ENCODE measurements at regions not wholly inside any gene's neighbourhood (a gene's known extent, or its start where the extent isn't known, plus 50 kb on each side); places are given as distances from the start of the nearest gene placed in this dataset.
"Not testable (repeated sequence)": the region's sequence is repeated elsewhere in the genome, so short reads cannot be mapped to it uniquely, and the experiment has no call there.

DNA sequence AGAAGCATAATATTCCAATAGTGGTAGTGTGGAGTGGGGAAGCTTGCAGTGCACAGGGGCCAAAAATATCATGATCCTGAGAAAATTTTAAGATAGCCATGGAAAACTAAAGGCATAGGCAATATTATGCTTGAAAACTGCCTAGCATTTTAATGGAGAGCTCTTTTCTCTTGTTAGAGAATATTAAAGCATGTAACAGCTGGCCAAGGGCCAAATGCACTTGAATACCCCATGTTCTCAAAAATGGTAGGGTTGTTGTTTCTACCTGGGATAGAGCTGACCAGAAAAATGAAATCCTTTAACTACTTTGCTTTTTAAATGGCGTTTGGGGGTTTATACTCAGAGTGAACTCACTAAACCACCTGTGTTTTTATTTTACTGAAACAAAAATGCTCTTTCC, 739.6 kb upstream of the SLIT2 start:
- no peak for DNase-seq (ENCODE audit: low read depth)

DNA sequence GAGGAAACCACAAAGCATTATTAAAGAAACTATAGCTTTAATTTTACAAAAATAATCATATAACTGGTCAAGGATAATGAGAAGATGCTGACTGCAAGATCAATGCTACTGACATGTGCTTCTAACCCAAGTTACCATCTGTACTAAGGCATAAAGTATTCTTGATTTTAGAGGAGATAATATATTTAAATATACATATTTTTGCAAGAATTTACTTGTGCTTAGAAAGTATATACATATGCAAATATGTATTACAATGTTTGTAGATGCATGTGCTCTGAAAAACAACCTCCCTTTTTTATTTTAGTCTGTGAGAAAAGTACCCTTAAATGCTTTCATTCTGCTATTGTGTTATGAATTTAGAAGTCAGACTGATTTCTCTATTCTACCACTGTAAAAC, 740.7 kb upstream of the SLIT2 start:
- no peak for DNase-seq (ENCODE audit: low read depth)

DNA sequence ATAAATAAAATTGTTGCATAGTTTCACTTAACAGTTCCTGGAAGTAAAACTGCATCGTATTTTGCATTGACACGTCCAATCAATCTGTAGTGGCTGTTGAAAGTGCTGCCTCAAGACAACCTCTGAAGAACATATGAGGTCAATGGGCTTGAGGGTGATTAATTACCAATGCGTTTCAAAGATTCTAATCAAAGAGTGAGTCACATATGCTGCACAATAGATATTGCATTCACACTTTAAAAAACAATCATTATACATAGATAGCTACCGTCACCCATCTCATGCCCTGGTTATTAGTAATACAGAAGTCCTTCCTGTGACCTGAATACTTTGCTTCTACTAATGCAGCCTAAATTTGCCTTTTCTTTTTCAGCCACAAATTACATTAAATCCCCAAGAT, 743.3 kb upstream of the SLIT2 start:
- no peak for DNase-seq (ENCODE audit: low read depth)

DNA sequence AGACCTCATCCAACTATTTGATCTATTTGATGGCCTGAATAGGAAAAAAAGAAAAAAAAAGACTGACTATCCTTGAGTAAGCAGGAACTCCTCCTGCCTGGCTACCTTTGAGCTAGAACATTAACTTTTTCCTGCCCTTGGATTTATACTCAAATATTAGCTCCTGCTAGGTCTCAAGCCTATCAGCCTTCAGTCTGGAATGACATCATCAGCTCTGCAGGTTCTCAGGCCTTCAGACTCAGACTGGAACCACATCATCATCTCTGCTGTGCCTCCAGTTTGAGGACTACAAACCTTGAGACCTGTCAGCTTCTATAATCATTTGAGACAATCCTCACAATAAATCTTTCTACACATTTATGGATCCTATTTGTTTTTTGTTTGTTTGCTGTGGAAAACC, 754.0 kb upstream of the SLIT2 start:
- no peak for DNase-seq (ENCODE audit: low read depth)

DNA sequence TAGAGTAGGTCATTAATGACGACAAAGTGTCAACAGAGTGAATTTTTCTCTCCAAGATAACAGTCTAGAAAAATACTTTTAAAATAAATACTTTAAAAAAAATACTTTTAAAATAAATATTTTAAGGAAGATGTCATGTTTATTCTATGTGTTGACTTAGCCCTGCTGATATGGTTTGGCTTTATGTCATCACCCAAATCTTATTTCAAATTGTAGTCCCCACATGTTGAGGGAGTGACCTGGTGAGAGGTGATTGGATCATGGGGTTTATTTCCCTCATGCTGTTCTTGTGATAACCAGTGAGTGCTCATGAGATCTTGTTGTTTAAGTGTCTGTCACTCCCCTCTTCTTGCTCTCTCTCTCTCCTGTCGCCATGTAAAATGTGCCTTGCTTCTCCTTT, 754.9 kb upstream of the SLIT2 start:
- no peak for DNase-seq (ENCODE audit: low read depth)

DNA sequence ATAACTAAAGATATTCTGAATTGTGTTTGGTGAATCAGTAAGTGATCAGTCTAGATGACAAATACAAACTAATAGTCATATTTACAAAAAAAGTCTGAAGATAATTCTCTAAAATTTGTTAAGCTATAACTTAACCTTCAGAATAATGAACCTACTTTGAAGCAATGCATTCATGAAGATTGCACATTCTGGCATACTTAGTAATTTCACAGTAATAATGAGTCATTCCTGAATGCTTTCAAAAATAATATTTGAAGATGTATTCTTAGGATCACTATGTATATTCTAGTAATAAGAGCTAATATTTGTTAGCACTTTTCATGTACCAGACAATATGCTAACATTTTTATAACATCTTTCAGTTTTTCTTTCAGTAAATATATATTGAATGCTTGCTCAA, 756.7 kb upstream of the SLIT2 start:
- DNase-seq (ENCODE audit: low read depth) = no peak

DNA sequence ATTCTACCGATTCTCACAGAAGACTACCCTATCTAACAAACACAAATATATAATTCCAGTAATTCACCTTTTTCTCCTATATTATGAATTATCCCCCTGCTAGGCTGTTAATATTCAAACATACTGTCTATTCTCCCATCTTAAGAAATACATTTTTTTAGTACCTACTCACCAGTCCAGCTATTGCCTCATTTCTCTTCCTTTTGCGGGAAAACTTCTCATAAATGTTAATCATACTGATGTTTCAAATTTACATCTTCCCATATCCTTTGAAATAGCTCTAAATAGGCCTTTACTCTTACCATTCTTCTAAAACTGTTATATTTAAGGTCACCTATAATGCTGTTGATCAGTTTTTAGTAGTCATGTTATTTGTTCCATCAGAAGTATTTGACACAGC, 759.1 kb upstream of the SLIT2 start:
- no peak for DNase-seq (ENCODE audit: low read depth)

DNA sequence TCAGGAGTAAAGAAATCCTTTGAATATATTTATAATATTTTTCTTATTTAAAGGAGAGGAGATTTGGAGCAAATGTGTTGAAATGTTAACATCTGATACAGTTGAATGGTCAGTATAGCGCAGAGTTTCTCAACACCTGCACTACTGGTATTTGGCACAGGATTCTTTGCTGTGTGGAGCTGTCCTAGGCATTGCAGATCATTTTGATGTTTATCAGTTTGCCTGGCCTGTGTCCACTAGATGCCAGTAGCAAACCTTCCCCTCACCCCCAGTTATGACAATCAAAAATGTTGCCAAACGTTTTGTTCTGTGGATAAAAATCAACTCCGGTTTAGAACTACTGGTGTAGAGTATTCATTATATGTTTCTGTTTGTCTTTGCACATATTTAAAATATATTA, 765.3 kb upstream of the SLIT2 start:
- no peak for DNase-seq (ENCODE audit: low read depth)

DNA sequence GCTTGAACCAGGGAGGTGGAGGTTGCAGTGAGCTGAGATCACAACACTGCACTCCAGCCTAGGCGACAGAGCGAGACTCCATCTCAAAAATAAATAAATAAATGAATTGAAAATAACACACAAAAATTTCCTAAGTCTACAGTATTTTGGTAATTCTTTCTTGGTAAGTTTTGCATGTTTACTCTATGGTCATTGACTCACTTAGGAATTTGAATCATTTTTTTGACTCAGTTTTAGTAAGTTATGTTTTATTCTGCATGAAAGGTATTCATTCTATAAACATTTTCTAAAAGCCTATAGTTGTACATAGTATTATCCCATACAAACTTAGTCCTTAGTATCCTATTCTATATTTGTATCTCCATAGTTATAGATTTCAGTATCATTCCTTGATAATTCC, 772.9 kb upstream of the SLIT2 start:
- no peak for DNase-seq (ENCODE audit: low read depth)

DNA sequence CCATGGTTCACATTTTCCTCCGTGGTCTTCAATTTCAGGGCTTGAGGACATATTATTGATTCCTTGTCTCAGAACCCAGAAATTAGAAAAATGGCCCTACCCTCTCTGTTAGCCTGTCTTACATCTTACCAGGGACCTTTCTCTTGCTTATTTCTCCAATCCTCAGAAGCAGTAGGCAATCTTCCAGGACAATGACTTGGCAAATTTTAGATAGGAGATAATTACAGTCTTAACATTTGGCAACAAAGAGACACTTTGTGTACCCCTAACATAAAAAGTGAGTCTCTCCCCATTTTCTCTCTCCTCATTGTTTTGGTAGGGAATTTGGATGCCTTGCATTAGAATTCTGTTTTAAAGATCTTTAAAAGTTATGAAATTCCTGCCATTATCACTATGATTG, 778.1 kb upstream of the SLIT2 start:
- DNase-seq (ENCODE audit: low read depth) = no peak

DNA sequence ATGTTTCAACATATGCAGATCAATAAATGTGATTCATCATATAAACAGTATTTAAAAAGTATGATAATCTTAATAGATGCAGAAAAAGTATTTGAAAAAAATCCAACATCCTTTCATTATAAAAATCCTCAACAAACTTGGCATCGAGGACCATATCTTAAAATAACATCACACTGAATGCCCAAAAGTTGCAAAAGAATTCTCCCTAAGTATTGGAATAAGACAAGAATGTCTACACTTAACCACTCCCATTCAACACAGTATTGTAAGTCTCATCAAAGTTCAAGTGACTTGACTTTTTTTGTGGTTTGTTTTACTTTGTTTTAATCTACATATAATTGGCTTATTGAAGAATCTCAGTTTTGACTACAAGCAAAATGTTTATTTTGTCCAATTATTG, 779.0 kb upstream of the SLIT2 start:
- no peak for DNase-seq (ENCODE audit: low read depth)

DNA sequence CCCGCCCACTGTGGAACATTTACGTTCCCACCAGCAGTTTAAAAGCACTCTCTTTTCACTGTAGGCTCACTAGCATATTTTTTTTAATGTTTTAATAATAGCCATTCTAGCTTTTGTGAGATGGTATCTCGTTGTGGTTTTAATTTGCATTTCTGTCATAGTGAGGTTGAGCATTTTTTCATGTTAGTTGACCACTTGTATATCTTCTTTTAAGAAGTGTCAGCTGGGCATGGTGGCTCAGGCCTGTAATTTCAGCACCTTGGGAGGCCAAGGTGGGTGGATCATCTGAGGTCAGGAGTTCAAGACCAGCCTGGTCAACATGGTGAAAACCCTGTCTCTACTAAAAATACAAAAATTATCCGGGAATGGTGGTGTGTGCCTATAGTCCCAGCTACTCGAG, 781.7 kb upstream of the SLIT2 start:
- DNase-seq (ENCODE audit: low read depth) = not testable (repeated sequence)

DNA sequence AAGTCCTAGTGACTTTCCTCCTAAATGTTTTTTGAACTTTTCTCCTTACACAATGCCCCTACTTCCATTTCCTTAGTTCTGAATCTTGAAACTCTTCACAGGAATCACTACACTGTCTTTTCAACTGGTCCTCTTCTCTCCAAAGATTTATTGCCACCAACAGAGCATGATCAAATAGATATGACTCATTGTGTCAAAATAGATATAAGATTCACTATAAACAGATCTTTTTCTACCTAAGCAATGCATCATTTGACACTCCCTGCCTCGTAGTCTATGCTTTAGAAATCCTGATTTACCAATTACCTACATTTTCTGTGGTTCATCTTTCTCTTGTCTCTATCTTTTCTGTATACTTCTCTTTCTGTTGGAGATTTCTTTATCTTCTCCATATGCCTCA, 789.6 kb upstream of the SLIT2 start:
- no peak for DNase-seq (ENCODE audit: low read depth)

DNA sequence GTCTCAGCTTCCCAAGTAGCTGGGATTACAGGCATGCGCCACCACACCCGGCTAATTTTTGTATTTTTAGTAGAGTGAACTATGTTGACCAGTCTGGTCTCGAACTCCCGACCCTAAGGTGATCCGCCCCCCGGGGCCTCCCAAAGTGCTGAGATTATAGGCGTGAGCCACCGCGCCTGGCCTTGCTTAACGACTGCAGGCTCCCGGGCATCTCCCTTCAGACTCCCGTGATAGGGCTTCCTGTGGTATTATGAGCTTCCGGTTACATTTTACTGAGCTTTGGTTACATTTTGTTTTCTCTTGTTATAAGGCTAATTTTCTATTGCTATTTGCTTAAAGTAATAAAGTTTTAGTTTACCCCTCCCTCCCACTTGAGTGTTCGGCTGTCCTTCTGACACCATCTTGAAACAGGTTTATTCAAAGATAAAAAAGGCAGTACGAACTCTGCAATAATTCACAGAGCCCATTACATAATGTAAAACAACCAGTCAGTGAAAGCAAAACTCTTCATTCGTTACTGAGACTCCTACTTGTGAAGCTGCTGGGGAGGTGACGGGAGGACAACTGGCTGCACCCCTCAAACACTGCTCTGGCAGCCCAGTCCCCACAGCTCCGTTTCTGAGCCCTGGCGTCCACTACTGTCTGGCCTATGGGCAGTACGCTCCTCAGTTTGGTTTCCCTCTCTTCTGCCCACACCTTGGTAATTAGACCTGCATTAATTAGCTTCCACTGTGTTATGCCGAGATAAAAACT, 795.7 kb upstream of the SLIT2 start:
- no peak for DNase-seq (ENCODE audit: low read depth)

DNA sequence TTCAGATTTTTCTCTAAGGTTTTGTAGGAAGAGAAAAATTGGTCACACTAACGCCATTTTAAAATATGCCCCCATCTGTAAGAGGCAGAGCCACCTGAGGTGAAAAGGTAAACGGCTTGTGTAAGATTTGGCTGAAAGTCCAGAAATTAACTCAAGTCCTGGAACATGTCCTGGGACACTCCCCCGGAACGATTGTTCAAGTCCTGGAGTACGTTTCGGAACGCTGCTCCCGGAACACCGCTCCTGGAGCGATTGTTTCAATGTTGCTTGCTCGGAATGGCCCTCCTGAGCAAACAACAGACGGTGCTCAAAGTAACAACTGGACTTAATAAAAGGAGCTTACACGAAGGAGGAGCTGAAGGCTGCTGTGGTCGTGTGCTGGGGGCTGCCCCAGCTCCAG, 796.5 kb upstream of the SLIT2 start:
- no peak for DNase-seq (ENCODE audit: low read depth)

DNA sequence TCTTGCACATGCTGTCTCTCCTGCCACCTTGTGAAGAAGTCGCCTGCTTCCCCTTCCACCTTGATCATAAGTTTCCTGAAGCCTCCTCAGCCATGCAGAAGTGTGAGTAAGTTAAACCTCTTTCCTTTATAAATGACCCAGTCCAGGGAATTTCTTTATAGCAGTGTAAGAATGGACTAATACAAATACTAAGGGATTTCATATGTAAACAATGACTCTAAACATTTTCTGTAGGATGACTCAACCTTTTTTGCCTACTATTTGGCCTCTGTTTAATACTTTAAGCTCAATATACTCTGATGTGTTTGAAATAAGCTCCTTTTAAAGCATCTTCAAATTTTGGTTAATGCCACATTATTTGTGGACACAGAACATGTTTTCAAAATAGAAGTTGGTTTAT, 813.5 kb upstream of the SLIT2 start:
- DNase-seq (ENCODE audit: low read depth) = no peak

DNA sequence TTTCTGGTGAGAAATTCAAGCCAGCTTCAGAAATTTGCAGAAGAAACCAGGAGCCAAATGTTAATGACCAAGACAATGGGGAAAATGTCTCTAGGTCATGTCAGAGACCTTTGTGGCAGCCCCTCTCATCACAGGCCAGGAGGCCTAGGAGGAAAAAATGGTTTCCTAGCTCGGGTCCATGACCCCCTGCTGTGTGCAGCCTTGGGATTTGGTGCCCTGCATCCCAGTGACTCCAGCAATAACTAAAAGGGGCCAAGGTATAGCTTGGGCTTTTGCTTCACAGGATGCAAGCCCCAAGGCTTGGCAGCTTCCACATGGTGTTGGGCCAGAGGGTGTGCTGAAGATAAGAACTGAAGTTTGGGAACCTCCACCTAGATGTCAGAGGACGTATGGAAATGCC, 814.7 kb upstream of the SLIT2 start:
- no peak for DNase-seq (ENCODE audit: low read depth)

DNA sequence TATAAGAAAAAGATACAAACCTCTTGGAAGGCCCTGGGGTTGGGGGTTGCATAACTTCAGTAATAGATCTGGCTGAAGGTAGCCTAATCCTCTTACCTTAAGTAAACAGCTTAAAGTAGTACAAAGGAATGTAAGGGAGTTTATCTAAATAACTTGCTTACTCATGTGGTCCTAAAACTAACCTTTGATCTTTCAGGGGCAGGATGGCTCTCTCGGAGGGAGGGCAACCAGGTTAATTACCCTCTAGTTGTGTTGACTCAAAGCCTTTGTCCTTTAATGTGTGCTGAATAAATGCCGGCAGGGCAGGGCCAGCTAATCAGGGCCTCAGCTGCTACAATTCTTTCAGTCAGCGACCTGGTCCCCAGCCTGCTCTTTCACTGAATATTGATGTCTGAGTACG, 822.0 kb upstream of the SLIT2 start:
- DNase-seq (ENCODE audit: low read depth) = no peak

DNA sequence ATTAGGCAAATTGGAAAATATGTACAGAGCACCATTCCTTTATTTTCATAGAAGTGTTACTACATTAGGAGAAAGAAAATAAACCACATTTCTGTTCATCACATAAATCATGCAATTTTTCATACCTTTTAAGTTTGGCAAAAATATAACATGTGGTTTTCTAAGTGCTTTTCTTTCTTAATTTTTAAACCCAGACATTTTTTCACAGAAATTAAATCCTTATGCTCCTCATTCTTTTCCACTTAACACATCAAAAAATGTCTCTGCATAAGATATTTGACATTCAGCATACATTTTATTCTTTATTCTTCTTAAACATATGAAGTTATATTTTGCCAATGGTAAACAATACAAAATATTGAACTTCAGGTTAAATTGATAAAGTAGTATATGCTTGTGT, 826.6 kb upstream of the SLIT2 start:
- DNase-seq (ENCODE audit: low read depth) = no peak

DNA sequence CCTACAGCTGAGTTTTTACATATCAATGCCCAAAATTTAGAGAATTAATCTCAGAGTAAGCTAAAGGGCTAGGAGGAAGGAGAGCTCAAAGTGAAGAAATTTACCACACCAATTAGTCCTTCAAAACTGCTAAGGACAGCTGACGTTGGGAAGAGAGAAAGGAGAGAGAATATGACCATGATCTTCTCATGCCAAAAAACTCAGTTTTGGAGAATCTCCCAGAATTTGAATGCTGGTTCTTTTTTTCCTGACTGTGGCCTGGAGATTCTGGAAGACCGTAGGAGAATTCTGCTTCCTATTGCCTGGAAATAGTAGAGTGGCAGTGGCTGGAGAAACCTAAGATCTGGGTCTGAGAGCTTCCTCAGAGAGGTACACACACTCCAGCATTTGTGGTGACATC, 834.4 kb upstream of the SLIT2 start:
- DNase-seq (ENCODE audit: low read depth) = no peak

DNA sequence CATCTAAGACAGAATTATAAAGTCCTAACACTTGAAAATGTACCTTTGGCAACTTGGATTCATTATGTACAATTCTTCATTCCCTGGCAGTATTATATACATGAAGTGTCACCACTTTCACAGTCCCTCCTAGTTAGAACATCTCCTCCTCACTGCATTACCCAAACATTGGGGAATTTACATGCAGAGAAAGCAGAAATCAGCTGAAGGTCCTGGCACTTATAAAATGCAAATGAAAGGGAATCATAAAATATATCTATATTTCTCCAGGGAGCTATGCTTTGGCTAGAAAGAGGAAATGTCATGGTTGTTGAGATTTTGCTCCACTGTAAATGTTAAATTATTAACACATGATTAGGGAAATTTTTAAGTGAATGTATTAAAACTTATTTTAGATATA, 835.6 kb upstream of the SLIT2 start:
- no peak for DNase-seq (ENCODE audit: low read depth)

DNA sequence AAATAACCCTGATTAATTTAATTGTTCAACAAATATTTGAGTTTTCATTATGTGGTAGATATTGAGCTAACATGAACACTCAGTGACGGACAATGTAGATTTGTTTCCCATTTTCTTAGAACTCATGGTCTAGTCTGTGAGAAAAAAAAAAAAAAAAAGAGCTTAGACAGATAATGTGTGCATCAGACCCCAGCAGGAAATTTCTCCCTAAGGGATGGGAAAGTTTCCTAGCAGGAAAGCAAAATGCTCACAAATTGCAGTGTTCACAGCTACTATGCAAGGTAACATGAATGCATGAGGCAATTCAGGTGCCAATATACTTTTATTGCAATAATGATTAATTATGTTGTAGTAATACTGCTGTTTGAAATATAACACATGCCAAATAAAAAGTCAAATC, 843.2 kb upstream of the SLIT2 start:
- DNase-seq (ENCODE audit: low read depth) = no peak

DNA sequence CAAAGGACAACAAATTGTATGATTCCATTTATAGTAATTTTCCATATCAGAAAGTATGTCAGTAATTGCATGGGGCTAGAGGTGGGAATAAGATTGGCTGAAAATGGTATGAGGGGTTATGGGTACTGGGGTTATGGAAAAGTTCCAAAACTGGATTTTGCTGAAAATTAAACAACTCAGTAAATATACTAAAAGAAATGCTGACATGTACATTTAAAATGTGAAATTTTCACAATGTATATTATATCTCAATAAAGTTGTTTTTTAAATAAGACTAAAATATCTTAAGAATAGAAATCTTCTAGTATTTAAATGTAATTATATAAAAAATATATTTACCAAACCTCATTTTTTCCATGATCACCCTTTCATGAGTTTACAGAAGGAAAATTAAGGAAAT, 844.9 kb upstream of the SLIT2 start:
- no peak for DNase-seq (ENCODE audit: low read depth)

DNA sequence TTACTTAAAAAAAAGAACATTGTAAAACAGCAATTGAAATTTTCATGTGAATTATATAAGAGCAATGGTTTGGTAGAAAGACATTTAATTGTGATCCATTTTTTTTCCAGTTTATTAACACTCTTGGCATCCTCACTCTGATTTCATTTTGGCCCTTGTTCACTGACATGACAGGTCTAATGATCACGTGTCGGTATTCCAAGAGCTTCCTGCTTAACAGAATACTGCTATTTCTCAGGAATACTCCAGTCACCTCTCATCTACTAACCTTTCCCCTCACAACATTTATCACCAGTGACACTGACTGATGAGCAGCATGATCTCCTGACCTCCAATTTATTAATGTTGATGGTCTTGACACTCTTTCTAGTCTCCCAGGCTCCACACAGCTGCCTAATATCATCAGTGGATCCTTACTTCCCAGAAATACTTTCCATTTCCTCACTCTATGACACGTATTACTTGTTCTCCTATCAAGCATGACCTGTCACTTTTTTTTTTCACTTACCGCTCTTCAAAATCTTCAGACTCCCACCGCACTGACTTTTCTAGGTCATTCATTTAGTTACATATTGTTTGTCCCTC, 847.8 kb upstream of the SLIT2 start:
- DNase-seq (ENCODE audit: low read depth) = no peak
